Glomerular visceral epithelial cell (primary cell): ENCODE measurements at regions not wholly inside any gene's neighbourhood (a gene's known extent, or its start where the extent isn't known, plus 50 kb on each side); places are given as distances from the start of the nearest gene placed in this dataset.
"Not testable (repeated sequence)": the region's sequence is repeated elsewhere in the genome, so short reads cannot be mapped to it uniquely, and the experiment has no call there.

Experiments used
- DNase-seq: peaks from one replicate; pipeline ENCODE4 v3.0.0-alpha.2; 2016; ENCODE audit errors: extremely low spot score

- no peak for DNase-seq
Observed at GRCh38 chr19:27894906-27895754, 1317.8 kb downstream of the UQCRFS1 start.

GRCh38 chr19:27892500-27892899 is 1320.5 kb downstream of the UQCRFS1 start:
- no peak for DNase-seq

GRCh38 chr19:27891411-27891810 is 1321.5 kb downstream of the UQCRFS1 start:
- no peak for DNase-seq

GRCh38 chr19:27890696-27891095 is 1322.3 kb downstream of the UQCRFS1 start:
- no peak for DNase-seq

GRCh38 chr19:27890206-27890605 is 1322.7 kb downstream of the UQCRFS1 start:
- DNase-seq, result no peak

- no peak for DNase-seq
Observed at GRCh38 chr19:27889156-27889555, 1323.8 kb downstream of the UQCRFS1 start.

GRCh38 chr19:27887946-27888345 is 1325.0 kb downstream of the UQCRFS1 start:
- DNase-seq, result no peak

- no peak for DNase-seq
Observed at GRCh38 chr19:27885359-27885758, 1327.6 kb downstream of the UQCRFS1 start.

- DNase-seq, result no peak
Observed at GRCh38 chr19:27884376-27884775, 1328.6 kb downstream of the UQCRFS1 start.

GRCh38 chr19:27881213-27881612 is 1331.7 kb downstream of the UQCRFS1 start:
- DNase-seq, result no peak

- no peak for DNase-seq
Observed at GRCh38 chr19:27876976-27877512, 1335.9 kb downstream of the UQCRFS1 start.

GRCh38 chr19:27876489-27876888 is 1336.5 kb downstream of the UQCRFS1 start:
- no peak for DNase-seq

- DNase-seq, result no peak
Observed at GRCh38 chr19:27872370-27872769, 1340.6 kb downstream of the UQCRFS1 start.

GRCh38 chr19:27870293-27870692 is 1342.7 kb downstream of the UQCRFS1 start:
- no peak for DNase-seq

GRCh38 chr19:27868007-27868406 is 1344.9 kb downstream of the UQCRFS1 start:
- DNase-seq, result no peak

- no peak for DNase-seq
Observed at GRCh38 chr19:27865927-27866777, 1346.8 kb downstream of the UQCRFS1 start.

GRCh38 chr19:27861411-27861975 is 1351.5 kb downstream of the UQCRFS1 start:
- DNase-seq, result no peak

- no peak for DNase-seq
Observed at GRCh38 chr19:27860309-27860934, 1352.5 kb downstream of the UQCRFS1 start.

GRCh38 chr19:27859689-27860088 is 1353.3 kb downstream of the UQCRFS1 start:
- DNase-seq, result no peak

- no peak for DNase-seq
Observed at GRCh38 chr19:27858981-27859581, 1353.9 kb downstream of the UQCRFS1 start.

- not testable (repeated sequence) for DNase-seq
Observed at GRCh38 chr19:27852931-27853330, 1360.0 kb downstream of the UQCRFS1 start.
